DMS53 treated with DMSO at 0.1 percent for 48 hours (cell line): ENCODE measurements at regions not wholly inside any gene's neighbourhood (a gene's known extent, or its start where the extent isn't known, plus 50 kb on each side); places are given as distances from the start of the nearest gene placed in this dataset.
"Not testable (repeated sequence)": the region's sequence is repeated elsewhere in the genome, so short reads cannot be mapped to it uniquely, and the experiment has no call there.

Source experiments
- DNase-seq: peaks from one replicate; lab custom pipeline; 2025; ENCODE audit not compliant: unreplicated experiment; lab: John Stamatoyannopoulos, UW

GRCh38 chr18:55988537-55988936, 400.5 kb upstream of the TCF4 start:
- DNase-seq = no peak

GRCh38 chr18:55983433-55983832, 395.4 kb upstream of the TCF4 start:
- no peak for DNase-seq

GRCh38 chr18:55982992-55983391, 395.0 kb upstream of the TCF4 start:
- no peak for DNase-seq

GRCh38 chr18:55981712-55982475, 393.9 kb upstream of the TCF4 start:
- DNase-seq = no peak

GRCh38 chr18:55974521-55974920, 386.5 kb upstream of the TCF4 start:
- DNase-seq = no peak

- DNase-seq = no peak
Observed at GRCh38 chr18:55968550-55968949, 380.6 kb upstream of the TCF4 start.

- DNase-seq = no peak
Observed at GRCh38 chr18:55967019-55967418, 379.0 kb upstream of the TCF4 start.

GRCh38 chr18:55964171-55964570, 376.2 kb upstream of the TCF4 start:
- DNase-seq = no peak

GRCh38 chr18:55953326-55953725, 365.3 kb upstream of the TCF4 start:
- no peak for DNase-seq

GRCh38 chr18:55951738-55952137, 363.7 kb upstream of the TCF4 start:
- not testable (repeated sequence) for DNase-seq

GRCh38 chr18:55950379-55951166, 362.6 kb upstream of the TCF4 start:
- DNase-seq = no peak

GRCh38 chr18:55934821-55935220, 346.8 kb upstream of the TCF4 start:
- no peak for DNase-seq

GRCh38 chr18:55932675-55933074, 344.7 kb upstream of the TCF4 start:
- no peak for DNase-seq

- DNase-seq = no peak
Observed at GRCh38 chr18:55927831-55928230, 339.8 kb upstream of the TCF4 start.

- DNase-seq = no peak
Observed at GRCh38 chr18:55925772-55926171, 337.8 kb upstream of the TCF4 start.

- DNase-seq = no peak
Observed at GRCh38 chr18:55920063-55920462, 332.1 kb upstream of the TCF4 start.

- DNase-seq = no peak
Observed at GRCh38 chr18:55918444-55918843, 330.5 kb upstream of the TCF4 start.

GRCh38 chr18:55912919-55913318, 324.9 kb upstream of the TCF4 start:
- DNase-seq = no peak

- no peak for DNase-seq
Observed at GRCh38 chr18:55912071-55912470, 324.1 kb upstream of the TCF4 start.

- DNase-seq = no peak
Observed at GRCh38 chr18:55910296-55910695, 322.3 kb upstream of the TCF4 start.

- no peak for DNase-seq
Observed at GRCh38 chr18:55908901-55909366, 320.9 kb upstream of the TCF4 start.

- no peak for DNase-seq
Observed at GRCh38 chr18:55907453-55908175, 319.6 kb upstream of the TCF4 start.
